HG02642 (cell line): ENCODE measurements at regions not wholly inside any gene's neighbourhood (a gene's known extent, or its start where the extent isn't known, plus 50 kb on each side); places are given as distances from the start of the nearest gene placed in this dataset.
"Not testable (repeated sequence)": the region's sequence is repeated elsewhere in the genome, so short reads cannot be mapped to it uniquely, and the experiment has no call there.

Experiments used
- ATAC-seq: cut with Tn5 transposase; IDR thresholded peaks from one replicate; pipeline ENCODE4 v1.9.1; 2021; ENCODE audit warnings: mild to moderate bottlenecking; ENCODE audit not compliant: unreplicated experiment, poor library complexity

DNA sequence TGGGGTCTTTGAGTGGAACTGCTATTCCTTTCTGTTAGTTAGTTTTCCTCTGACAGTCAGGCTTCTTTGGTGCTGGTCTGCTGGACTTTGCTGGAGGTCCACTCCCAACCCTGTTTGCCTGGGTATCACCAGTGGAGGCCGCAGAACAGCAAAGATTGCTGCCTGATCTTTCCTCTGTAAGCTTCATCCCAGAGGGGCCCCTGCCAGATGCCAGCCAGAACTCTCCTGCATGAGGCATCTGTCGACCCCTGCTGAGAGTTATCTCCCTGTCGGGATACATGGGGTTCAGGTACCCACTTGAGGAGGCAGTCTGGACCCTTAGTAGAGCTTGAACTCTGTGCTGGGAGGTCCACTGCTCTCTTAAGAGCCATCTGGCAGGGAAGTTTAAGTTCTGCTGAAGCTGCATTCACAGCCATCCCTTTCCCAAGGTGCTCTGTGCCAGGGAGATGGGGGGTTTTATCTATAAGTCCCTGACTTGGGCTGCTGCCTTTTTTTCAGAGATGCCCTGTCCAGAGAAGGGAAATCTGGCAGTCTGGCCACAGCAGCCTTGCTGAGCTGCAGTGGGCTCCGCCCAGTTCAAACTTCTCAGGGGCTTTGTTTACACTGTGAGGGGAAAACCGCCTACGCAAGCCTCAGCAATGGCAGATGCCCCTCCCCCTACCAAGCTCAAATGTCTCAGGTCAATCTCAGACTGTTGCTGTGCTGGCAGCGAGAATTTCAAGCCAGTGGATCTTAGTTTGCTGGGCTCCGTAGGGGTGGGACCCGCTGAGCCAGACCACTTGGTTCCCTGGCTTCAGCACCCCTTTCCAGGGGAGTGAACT lies 89.7 kb upstream of the CDK6 start:
- no peak for ATAC-seq

DNA sequence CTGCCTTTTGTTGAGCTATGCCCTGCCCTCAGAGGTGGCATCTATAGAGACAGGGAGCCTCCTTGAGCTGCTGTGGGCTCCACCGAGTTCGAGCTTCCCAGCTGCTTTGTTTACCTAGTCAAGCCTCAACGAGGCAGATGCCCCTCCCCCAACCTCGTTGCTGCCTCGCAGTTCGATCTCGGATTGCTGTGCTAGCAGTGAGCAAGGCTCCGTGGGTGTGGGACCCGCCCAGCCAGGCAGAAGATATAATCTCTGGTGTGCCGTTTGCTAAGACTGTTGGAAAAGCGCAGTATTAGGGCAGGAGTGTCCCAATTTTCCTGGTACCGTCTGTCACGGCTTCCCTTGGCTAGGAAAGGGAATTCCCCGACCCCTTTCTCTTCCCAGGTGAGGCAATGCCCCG lies 88.4 kb upstream of the CDK6 start:
- no peak for ATAC-seq

DNA sequence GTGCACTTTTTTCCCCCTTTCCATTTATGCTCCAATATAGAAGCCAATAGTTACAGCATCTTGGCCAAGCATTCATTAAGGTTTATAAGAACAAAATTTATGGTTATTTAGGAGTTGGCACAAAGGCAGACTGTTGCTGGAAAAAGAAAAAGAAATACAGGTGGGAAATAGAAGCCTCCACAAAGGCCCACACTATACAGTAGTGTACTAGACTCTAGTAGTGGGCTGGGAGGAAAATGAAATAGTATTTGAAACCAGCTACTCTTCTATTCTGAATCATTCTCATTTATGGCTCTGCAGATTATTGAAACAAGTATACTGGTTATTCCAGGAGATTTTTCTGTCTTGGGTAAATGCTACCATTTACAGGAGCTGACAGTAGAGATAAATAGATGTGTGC lies 80.9 kb upstream of the CDK6 start:
- no peak for ATAC-seq

DNA sequence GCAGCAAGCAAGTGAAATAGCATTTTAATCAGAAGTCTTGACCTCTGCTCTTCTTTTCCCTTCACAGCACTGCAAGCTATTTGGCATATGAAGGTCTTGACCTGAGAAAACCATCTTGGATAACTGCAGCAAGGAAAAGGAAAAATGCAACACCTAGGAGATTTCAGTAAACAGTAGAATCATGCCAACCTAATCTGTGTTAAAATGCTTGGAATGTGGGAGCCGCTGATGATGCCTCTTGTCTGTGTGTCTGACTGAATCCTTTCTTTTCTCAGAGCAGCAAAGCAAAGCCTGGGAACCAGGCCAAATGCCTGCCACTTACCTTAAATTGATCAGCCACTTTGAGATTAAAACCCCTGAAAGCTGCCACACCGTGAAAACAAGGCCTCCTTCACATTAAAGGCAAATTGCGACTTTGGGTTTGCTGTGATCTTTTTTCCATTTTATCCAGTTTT lies 80.4 kb upstream of the CDK6 start:
- no peak for ATAC-seq

DNA sequence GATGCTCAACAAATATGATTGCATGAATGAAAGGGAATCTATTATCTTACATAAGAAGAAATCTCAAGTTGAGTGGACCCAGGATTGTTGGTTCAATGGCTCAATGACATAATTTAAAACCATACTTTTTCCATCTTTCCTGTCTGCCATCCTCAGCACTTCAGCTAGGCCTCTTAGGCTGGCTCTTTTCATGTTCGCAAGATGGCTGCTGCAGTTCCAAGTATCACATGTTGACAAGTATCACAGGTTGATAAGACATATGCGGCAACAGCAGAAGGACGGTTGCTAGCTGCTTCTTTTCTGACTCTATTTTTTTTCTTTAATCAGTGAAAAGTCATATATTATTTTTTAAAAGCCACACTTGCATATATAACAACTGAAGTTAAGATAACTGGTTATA lies 79.0 kb upstream of the CDK6 start:
- no peak for ATAC-seq

DNA sequence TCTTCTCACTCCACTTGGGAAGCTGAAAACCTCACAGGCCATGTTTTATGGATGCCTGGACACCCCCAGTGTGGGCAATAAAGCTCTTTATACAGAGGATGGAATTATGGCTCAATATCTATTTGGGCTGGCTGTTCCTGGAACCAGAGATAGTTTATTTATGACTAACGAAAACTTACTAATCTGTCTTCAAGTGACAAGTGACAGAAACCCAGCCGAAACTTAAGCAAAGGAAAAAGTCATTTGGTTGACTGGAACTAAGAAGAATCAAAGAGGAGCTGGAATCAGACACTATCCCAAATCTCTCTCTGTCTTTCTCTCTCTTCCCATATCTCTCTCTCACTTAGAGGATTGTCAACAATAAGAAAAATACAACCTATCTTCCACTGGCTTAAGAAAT lies 78.3 kb upstream of the CDK6 start:
- no peak for ATAC-seq

DNA sequence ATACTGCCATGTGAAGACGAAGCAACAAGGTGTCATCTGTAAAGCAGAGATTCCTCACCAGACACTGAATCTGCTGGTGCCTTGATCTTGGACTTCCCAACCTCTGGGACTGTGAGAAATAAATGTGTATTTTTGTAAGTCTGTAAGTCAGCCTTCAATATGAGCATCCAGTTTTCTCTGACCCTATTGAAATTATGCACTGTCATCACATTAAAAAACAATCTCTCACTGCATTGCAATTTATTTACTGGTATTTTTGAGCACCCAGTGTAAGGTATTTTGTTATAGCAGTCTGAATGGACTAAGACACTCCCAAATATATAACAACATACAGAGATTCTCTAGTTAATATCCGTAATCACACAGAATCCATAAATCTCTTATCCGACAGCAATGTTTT lies 77.5 kb upstream of the CDK6 start:
- ATAC-seq: no peak

DNA sequence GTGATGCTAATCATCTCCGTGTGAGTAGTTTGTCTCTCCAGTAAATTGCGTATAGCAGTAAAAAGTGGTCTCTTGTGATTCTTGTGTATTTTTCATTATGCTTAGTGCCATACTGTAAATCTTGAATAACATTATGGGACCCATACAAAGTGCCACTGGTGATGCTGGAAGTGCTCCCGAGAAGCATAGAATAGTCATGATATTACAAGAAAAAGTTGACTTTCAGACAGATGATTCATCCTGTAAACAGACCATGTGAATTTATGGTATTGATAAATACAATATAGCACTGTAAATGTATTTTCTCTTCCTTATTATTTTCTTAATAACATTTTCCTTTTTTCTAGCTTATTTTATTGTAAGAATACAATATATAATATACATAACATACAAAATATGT lies 74.6 kb upstream of the CDK6 start:
- ATAC-seq: no peak

DNA sequence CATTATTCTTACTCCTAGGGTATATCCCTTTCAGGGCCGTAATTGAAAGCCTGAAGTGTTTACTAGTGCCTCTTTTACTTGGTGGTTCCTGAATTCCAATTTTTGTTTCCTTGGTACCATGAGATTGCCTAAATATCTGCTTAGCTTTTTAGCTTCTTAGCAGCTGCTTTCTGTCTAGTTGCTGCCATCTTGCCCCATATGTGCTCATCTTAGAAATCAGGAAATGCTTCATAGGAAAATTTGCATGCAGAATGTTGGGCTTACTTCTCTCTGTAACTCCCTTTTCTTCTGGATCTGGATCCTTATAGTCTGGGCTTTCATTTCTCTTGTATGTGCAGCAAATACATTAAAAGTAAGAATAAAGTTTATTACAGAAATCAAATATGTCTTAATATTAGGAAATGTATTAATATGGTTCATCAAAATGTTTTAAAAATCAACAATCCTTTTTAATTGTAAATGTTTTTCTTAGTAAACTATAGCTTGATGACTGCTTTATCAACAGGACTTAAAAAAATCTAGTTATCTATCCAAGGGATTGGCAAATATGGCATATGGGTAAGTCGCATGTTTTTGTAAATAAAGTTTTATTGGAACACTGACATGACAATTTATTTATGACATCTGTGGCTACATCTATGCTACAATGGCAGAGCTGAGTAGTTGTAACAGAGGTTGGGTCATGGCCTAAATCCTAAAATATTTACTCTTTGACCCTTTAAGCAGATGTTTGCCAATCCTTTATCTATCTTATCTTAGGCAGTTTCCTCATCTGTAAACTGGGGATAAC lies 73.5 kb upstream of the CDK6 start:
- no peak for ATAC-seq

DNA sequence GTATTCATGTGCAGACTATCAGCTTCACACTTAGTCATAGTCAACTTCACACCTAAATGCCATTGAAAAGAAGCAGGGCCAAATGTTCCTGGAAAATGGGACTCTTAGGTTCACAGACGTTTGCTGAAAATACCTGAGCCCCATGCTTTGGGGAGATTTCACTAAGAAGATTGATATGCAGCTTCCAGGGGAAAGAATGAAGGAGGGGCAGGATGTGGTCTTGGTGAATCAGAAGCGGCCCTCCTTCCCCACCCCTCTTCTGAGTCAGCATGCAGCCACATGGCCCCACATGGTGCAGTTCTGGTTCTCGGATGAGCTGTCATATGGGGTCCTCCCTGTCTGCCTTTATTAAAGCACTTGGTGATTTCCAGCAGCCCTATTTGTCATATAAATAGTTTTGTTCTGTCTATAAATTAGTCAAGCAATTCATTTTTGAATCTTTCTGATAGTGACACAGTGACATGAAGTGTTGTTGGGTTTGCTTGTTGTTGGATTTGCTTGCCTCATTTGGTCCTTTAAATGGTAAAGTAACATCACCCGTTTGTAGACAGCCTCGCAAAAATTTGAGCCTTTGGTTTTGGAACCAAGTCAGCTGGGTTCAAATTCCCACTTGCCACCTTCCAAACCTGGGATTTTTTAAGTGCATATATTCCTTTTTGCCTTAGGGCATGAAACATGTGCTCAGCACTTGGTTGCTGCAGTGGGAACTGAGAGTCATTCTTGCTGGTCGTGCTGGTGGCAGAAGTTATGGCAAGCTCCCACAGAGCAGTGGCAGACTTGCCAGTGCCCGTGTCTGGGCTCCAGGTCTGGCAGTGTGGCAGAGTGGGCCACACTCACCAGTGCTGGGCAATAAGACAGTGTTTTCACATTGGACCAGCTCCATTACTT lies 68.1 kb upstream of the CDK6 start:
- peak; percentile 99 for ATAC-seq

DNA sequence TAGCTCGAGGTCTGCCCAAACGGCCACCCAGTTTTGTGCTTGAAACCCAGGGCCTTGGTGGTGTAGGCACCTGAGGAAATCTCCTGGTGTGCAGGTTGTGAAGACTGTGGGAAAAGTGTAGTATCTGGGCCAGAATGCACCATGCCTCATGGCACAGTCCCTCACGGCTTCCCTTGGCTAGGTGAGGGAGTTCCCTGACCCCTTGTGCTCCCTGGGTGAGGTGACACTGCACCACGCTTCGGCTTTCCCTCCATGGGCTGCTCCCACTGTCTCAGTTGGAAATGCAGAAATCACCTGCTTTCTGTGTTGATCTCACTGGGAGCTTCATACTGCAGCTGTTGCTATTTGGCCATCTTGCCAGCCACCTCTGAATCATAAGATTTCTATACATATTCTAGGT lies 62.4 kb upstream of the CDK6 start:
- no peak for ATAC-seq

DNA sequence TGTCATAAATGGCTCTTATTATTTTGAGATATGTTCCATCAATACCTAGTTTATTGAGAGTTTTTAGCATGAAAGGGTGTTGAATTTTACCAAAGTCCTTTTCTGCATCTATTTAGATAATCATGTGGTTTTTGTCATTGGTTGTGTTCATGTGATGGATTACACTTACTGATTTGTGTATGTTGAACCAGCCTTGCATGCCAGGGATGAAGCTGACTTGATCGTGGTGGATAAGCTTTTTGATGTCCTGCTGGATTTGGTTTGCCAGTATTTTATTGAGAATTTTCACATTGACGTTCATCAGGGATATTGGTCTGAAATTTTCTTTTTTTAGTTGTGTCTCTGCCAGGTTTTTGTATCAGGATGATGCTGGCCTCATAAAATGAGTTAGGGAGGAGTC lies 58.5 kb upstream of the CDK6 start:
- ATAC-seq: not testable (repeated sequence)

DNA sequence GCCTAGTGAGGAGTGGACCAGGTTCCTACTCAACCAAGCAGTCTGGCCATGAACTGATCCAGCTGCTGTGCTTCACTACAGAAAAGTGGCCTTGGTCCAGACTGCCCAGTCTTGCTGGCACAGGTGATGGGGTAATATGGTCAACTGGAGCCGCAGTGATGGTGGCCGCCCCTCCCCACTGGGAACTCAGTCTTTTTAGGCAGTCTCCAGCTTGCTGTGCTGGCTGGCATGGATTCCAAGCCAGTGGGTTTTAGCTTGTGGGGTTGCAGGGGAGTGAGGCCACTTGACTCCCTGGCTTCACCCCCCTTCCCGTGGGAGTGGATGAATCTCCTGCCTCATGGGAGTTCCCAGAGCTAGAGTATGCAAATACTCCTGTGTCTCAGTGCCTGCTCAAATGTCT lies 52.7 kb upstream of the CDK6 start:
- ATAC-seq: no peak
